ENCODE measurements at regions not wholly inside any gene's neighbourhood (a gene's known extent, or its start where the extent isn't known, plus 50 kb on each side); places are given as distances from the start of the nearest gene placed in this dataset.

DNA sequence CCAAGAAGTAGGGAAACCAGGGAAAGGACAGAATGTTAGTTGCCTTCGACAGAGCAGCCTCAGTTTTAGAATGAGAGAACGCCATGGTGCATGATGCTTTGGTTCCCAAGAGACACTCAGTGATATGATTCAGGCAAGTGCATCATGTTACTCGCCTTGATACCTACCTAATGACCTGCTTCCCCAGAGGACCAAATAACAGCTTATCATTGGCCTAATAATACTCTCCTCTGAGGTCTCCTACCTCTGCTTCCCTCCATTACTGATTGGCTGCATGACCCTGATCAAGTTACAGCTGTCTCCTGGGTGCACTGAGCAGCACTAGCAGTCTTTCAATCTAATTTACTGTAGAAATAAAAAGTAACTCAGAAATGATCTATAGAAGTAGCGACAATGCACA is 979.7 kb upstream of the FAT3 start:
- no peak for TF ChIP-seq CTCF (IDR thresholded peaks at IDR 0.05)
- no peak for TF ChIP-seq POLR2A (IDR thresholded peaks at IDR 0.05)
